ENCODE measurements at regions not wholly inside any gene's neighbourhood (a gene's known extent, or its start where the extent isn't known, plus 50 kb on each side); places are given as distances from the start of the nearest gene placed in this dataset.

DNA sequence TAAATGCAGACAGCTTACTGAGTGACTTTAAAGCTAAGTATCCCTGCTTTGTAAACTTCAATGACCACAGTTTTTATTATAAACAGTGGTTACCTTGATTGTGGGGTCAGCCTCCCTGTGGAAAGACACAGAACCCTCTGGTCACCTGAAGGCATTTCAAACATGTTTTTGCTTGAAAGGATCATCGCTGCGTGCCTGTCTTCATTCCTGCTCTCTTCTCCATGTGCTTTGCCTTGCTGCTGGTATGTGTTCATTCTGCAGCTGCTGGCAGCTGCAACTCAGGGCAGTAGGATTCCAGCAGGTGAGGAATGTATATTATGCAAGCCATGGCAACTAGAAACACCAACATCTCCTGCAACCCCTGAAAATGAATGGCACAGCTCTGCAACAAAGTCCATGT lies 81.0 kb upstream of the VAV3 start:
- H3K4me3 ChIP-seq (ENCODE audit: low read depth, low read length), result no peak overlapping the region
- no peak for DNase-seq (ENCODE audit: low read depth)
- TF ChIP-seq, protein P1, sequence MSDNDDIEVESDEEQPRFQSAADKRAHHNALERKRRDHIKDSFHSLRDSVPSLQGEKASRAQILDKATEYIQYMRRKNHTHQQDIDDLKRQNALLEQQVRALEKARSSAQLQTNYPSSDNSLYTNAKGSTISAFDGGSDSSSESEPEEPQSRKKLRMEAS (IDR thresholded peaks at IDR 0.05; ENCODE audit: low read depth, low read length), result no peak
- TF ChIP-seq, protein P2, sequence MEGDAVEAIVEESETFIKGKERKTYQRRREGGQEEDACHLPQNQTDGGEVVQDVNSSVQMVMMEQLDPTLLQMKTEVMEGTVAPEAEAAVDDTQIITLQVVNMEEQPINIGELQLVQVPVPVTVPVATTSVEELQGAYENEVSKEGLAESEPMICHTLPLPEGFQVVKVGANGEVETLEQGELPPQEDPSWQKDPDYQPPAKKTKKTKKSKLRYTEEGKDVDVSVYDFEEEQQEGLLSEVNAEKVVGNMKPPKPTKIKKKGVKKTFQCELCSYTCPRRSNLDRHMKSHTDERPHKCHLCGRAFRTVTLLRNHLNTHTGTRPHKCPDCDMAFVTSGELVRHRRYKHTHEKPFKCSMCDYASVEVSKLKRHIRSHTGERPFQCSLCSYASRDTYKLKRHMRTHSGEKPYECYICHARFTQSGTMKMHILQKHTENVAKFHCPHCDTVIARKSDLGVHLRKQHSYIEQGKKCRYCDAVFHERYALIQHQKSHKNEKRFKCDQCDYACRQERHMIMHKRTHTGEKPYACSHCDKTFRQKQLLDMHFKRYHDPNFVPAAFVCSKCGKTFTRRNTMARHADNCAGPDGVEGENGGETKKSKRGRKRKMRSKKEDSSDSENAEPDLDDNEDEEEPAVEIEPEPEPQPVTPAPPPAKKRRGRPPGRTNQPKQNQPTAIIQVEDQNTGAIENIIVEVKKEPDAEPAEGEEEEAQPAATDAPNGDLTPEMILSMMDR (IDR thresholded peaks at IDR 0.05; ENCODE audit: low read depth, low read length), result no peak
- TF ChIP-seq POLR2A (IDR thresholded peaks at IDR 0.05; ENCODE audit: extremely low read depth, insufficient read length) (no peak), MYC (IDR thresholded peaks at IDR 0.05; ENCODE audit: low read depth, low read length) (no peak)

DNA sequence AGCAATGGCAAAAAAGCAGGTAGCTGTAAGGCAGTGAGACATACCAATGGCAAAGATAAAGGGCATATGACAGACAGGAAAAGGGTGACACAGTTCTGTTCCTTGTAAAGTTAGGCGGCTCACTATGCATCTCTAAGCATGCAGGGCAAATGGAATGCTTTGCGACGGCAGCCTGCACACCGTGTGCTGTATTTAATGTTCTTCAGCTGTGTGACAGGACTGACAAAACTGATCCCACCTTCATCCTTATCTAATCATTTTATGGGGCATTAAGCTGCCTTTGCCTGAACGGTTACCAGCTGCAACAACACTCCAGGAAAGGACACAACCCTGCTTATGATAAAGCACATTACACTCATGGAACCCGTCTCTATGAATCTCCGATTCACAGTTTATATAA lies 80.5 kb upstream of the VAV3 start:
- no peak for DNase-seq (ENCODE audit: low read depth)
- TF ChIP-seq, protein P2 (IDR thresholded peaks at IDR 0.05; ENCODE audit: low read depth, low read length), result no peak
- TF ChIP-seq POLR2A (IDR thresholded peaks at IDR 0.05; ENCODE audit: extremely low read depth, insufficient read length), result no peak
- H3K4me3 ChIP-seq (ENCODE audit: low read depth, low read length), result no peak overlapping the region

DNA sequence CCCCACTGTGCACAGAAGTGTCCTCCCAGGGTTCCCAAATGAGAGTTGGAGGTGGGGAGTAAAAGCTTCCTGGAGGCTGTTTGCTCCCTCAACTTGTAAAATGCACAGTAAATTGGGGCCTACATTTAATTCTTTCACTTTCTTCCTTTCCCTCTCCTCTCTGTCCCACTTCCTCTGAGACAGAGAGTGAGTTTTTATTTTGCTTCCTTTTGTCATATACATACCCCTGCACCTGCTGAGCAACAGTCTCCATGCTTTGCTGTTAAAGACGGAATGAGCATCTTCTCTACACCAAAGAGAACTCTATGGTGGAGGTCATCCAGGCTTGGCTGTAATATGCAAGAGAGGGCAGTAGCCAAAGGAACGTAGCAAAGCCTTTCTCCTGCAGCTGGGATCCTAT lies 79.3 kb upstream of the VAV3 start:
- TF ChIP-seq MYC (IDR thresholded peaks at IDR 0.05; ENCODE audit: low read depth, low read length) (no peak), POLR2A (IDR thresholded peaks at IDR 0.05; ENCODE audit: extremely low read depth, insufficient read length) (no peak)
- TF ChIP-seq, protein P2 (IDR thresholded peaks at IDR 0.05; ENCODE audit: low read depth, low read length), result no peak
- TF ChIP-seq, protein P1 (IDR thresholded peaks at IDR 0.05; ENCODE audit: low read depth, low read length), result no peak
- H3K4me3 ChIP-seq (ENCODE audit: low read depth, low read length), result no peak overlapping the region
- DNase-seq (ENCODE audit: low read depth), result no peak

DNA sequence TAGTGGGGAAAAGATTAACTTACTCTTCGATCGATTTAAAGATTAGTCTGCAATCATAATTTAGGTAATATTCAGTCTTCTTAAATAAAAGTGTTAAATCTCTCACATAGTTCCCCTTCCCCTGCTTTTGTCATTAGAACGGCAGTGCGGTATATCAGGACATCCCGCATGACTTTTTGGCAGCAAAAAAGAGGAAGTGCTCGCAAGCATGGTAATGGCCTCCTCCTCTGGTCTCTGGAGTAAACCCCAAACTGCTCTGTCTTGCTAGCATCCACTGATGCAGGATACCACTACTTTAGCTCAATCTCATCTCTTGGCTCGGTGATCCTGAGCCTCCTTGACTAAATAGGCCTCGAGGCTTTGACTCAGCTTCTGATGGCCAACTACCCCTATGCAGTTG lies 78.7 kb upstream of the VAV3 start:
- peak; percentile 76 for DNase-seq (ENCODE audit: low read depth)
- no peak overlapping the region for H3K4me3 ChIP-seq (ENCODE audit: low read depth, low read length)
- TF ChIP-seq, protein P2 (IDR thresholded peaks at IDR 0.05; ENCODE audit: low read depth, low read length), result no peak
- peak; percentile 57; the same call in 1 of the 2 replicates for TF ChIP-seq MYC (IDR thresholded peaks at IDR 0.05; ENCODE audit: low read depth, low read length)
- TF ChIP-seq, protein P1 (IDR thresholded peaks at IDR 0.05; ENCODE audit: low read depth, low read length), result peak; percentile 46; the same call in 1 of the 2 replicates

DNA sequence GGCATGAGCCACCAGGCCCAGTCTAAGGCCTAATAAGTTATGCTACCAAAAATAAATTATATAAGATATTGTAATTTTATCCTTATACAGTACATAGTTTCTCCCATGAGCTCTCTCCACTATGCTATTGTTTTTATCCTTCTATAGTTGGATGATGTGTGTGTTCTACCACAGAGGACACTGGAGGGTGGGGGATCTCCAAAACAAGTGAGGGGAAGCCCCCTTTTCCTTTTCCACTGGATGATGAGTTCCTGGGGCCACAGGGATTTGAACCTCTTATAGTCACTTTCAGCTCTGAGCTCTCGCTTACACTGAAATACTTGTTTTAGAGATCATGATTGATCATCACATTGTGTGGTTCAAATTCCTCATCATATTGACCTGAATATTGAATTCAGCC lies 77.6 kb upstream of the VAV3 start:
- no peak overlapping the region for H3K4me3 ChIP-seq (ENCODE audit: low read depth, low read length)
- no peak for TF ChIP-seq MYC (IDR thresholded peaks at IDR 0.05; ENCODE audit: low read depth, low read length)
- TF ChIP-seq, protein P1 (IDR thresholded peaks at IDR 0.05; ENCODE audit: low read depth, low read length), result no peak
- TF ChIP-seq, protein P2 (IDR thresholded peaks at IDR 0.05; ENCODE audit: low read depth, low read length), result no peak
- TF ChIP-seq POLR2A (IDR thresholded peaks at IDR 0.05; ENCODE audit: extremely low read depth, insufficient read length), result no peak
- no peak for DNase-seq (ENCODE audit: low read depth)
